ENCODE measurements at regions not wholly inside any gene's neighbourhood (a gene's known extent, or its start where the extent isn't known, plus 50 kb on each side); places are given as distances from the start of the nearest gene placed in this dataset.

DNA sequence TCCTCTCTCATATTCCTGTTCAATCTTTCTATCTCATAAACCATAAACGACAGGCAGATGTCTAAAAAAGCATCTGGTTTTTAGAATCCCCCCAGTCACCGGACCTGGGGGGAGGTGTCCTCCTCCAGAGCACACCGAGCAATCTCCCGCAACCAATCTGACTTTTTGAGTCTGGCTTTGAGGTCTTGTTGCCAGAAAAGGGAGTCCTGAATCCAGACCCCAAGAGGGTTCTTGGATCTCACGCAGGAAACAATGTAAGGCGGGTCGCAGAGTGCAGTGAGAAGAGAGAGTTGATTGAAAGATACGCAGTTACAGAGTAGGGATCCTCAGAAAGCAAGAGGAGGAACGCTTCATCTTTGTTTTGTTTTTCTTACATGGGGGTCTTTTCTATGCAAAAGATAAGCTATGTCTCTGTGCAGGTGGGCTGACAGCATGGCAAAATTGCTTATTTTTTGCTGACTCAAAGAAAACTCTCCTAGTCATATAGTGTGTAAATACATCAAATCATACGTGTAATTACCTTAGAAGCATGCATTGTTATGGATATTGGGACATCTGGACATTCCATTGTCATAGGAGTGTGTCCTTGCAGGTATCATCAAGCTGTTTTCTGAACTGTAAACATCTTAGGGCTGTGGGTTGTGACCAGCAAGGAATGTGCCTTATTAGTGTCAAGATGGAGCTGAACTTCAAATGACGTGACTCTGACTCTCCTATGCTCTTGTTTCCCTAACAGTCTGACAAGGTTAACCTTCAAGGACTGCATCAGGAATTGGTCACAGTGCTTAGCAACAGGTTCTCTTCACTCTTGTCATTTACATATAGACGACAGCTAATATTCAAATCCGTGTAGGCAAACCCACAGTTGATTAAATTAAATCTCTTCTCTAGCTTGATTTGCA, 159.3 kb upstream of the DAPK1 start:
- no peak for DNase-seq

DNA sequence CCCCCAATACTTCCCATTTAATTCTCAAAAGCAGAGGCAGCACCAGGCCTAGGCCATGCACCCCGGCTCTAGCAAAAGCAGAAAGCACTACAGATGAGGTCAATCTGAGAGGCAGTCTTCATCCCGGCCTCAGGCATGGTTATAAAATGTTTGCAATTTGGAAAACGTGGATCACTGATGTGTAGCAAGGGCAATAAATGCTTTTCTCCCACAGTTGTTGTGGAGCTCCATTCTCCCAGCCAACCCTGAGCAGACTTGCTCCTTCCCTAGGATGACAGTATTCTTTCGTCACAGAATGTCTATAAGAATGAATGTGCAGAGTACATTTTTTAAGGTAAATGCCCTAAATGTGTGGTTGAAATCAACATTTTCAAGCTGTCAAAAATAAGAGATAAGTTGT, 157.3 kb upstream of the DAPK1 start:
- no peak for DNase-seq

DNA sequence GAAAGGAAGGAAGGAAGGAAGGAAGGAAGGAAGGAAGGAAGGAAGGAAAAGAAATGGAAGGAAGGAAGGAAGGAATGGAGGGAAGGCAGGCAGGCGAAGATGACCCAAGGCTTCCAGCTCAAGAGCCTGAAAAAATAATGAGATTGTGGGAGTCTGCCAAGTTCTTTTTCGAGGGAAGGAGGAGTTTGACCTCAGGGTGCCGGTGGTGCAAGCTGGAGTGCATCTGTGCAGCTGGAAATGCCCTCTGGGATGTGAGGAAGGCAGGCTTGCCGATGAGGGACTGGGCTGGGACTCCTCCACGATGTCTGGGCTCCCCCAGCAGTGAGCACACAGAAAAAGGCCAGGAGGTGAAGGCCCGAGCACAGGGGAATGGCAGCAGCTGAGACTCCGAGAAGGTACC, 154.9 kb upstream of the DAPK1 start:
- peak; percentile 37 for DNase-seq

DNA sequence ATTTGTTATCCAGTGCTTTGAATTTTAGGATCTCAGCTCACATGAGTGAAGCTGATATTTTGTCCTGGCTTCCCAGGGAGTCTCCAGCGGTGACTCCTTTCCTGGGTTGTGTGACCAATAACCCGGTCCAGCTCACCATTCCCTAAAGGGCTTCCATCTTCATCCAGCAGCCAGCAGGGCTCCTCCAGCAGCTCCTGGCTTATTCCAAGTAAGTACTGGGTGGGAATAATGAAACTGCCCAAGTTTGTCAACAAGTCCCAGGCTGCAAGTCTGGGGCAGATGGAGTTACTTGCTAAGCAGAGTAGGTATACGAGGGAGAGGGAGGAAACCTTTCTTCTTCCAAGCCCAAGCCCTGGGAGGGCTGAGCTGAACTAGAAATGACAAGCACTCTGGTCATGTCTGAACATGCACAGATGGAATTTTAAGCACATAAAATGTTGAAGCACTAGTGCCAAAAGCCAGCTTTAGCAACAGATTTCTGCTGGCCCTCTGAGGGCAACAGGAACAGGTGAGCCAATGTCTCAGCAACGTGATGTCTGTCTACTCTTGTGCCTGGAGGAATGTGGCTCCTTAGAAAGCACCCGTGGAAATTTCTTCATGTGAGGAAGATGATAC, 153.7 kb upstream of the DAPK1 start:
- no peak for DNase-seq

DNA sequence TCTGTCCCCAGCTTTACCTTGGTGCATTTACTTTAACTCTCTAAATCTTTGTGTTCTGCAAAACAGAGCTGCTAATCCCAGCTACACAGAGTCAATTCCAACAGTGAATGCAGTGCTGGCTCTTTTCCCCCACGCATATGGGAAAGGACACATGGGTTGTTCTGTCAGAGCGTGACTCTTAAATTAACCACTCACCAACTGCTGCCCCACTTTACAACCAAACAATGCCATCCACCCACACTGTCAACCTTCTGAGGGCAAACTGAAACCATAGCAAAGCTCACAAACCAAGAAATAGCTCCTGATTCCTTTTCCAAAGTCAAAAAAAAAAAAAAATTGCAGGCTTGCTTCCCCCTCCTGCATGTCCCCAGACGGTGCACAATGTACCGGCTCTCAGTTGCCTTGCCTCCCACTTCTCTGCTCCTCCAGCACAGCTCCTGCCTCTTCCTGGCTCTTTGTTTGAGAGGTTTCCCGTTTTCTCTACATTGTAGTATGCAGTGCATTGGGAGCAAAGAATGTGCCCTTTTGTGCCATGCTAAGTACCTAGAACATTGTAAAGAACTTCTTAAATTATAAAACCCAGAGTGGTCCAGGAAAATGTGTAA, 151.5 kb upstream of the DAPK1 start:
- DNase-seq, result no peak

DNA sequence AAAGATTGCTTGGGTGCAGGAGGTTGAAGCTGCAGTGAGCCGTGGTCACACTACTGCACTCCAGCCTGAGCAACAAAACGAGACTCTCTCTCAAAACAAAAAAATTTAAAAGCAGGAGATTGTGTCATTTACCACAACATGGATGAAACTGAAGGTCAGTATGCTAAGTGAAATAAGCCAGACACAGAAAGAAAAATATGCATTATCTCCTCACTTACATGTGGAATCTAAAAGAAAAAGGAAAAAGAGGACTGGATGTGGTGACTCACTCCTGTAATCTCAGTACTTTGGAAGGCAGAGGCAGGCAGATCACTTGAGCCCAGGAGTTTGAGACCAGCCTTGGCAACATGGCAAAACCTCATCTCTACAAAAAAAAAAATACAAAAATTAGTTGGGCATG, 146.8 kb upstream of the DAPK1 start:
- DNase-seq, result no peak

DNA sequence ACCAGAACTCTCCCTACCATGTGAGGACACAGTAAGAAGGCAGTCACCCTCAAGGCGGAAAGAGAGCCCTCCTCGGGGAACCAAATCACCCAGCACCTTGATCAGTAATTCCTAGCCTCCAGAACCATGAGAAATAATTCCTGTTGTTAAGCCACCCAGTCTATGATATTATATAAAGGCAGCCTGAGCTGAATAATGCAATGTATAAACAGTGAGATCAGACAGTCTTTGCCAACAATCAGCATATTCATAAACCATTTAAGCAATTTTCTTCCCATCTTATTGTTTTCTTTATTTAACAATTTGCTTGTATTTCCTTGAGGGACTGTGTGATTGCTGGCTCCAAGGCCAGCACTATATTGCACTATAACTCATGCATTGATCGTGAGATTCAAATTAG, 144.4 kb upstream of the DAPK1 start:
- no peak for DNase-seq

DNA sequence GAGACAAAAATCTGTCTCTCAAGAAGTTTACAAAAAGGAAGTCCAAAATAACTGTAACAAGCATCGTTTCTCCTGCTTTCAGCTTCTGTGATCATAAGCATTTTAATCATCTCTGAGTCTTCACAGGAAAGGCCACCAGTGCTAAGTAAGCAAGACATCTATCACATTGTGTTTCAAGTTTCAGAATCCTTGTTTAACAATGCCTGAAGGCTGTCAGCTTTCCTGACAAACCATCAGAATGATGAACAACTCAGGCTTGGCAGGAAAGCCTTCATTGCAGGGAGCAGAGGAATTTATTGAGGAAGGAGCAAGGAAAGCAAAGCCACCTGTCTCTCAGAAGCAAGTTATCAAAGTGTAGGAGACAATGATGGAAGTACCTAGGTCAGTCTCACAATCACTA, 143.5 kb upstream of the DAPK1 start:
- no peak for DNase-seq

DNA sequence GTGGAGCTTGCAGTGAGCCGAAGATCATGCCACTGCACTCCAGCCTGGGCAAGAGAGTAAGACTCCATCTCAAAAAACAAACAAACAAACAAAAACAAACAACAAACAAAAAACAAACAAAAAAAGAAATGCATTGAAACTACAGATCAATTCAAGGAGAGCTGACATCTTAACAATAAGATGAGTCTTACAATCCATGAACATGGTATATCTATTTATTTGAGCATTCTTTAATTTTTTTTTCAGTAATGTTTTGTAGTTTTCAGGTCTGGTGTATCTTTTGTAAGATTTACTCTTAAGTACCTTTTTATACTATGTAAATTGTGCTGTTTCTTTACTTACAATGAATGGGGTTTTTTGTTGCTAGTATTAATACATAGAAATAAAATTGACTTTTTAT, 140.1 kb upstream of the DAPK1 start:
- DNase-seq, result no peak

DNA sequence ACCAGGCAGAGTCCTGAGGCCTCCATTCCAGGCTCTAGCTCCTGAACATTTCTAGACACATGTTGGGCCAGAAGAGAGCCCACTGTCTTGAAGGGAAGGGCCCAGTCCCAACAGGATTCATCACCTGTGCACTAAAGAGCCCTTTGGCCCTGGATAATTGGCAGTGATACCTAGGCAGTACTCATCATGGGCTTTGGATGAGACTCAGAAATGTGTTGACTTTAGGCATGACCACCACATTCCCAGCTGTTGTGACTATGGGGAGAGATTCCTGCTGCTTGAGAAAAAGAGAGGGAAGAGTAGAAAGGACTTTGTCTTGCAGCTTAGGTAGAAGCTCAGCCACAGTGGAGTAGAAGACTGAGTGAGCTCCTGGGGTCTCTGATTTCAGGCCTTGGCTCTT, 138.4 kb upstream of the DAPK1 start:
- DNase-seq, result no peak

DNA sequence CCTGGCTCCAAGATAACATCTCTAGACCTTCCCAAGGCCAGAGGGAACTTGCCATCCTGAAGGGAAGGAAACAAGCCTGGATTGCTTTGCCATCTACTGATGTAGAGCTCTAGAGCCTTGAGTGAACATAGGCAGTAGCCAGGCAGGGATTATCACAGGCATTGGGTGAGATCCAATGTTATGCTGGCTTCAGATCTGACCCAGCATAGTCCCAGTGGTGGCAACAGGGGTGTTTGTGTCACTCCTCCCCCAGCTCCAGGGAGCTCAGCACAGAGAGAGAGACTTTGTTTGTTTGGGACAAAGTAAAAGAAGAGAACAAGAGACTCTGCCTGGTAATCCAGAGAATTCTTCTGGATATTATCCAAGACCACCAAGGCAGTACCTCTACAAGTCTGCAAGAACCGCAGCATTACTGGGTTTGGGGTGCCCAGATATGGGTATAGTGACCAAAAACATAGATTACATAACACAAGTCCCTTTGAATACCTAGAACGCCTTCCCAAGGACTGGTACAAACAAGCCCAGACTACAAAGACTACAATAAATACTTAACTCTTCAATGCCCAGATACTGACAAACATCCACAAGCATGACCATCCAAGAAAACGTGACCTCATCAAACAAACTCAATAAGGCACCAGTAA, 137.6 kb upstream of the DAPK1 start:
- no peak for DNase-seq

DNA sequence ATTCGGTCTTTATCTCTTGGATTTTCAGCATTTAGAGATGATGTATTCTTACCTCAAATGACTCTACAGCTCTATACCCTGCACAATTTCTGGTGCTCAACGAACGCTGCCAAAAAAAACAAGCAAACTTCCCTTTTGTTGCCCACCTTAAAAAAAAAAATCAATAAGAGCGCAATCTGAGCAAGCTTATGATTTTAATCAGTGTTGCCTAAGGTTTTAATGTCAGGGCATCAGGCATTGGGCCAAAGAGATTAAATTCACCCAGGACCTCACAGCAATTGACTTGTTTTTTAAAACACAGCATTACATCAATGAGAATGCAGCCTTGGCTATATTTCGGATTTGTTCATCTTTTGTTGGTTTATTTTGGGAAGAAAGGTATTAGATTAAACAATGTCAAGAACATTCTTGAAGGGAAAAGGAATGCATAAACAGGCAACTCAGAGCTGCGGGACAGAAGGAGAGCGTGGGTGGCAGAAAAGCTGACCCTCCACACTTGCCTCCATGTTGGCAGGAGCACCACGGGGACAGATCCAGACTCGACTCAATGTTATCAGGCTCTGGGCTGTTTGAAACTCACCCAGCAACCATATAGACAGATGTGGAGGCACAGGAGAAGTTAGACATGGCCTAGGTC, 127.5 kb upstream of the DAPK1 start:
- DNase-seq, result no peak

DNA sequence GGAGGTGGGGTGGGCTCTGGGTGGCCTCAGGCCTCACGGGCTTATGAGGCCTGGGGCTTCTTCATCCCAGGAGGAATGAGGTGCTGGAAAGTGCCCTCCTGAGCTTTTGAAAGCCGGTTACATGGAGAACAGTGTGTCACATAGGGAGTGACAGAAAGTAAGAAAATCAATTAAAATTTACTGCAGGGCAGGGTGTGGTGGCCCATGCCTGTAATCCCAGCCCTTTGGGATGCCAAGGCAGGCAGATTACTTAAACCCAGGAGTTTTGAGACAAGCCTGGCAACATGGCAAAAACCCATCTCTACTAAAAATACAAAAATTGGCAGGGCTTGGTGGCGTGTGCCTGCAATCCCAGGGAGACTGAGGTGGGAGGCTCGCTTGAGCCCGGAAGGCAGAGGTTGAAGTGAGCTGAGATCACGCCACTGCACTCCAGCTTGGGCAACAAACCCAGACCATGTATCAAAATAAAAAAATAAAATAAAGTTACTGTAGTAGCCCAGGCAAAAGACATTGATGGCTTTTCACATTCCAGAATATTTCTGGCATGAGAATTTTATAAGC, 125.8 kb upstream of the DAPK1 start:
- no peak for DNase-seq

DNA sequence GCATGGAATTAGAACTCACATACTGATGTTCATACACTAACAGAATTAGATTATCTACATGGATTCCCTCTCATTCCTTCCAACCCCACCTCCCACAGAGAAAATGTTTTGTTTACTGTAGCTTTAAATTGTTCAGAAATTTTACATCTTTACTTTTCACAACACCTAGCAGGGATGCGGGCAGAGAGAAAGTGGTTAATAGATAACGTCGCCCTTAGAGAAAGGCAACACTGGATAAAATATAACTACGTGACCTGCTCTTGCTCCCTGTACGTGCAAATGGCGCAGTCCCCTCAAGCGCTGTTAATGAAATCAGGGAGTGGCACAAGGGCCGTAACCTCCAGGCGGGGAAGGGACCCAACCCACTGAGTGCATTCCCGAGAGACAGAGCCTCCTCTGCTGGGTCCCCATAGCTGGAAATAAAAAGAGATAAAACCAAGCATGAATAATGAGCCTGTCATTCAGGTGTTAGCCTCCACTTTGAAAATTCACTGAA, 125.3 kb upstream of the DAPK1 start:
- no peak for DNase-seq

DNA sequence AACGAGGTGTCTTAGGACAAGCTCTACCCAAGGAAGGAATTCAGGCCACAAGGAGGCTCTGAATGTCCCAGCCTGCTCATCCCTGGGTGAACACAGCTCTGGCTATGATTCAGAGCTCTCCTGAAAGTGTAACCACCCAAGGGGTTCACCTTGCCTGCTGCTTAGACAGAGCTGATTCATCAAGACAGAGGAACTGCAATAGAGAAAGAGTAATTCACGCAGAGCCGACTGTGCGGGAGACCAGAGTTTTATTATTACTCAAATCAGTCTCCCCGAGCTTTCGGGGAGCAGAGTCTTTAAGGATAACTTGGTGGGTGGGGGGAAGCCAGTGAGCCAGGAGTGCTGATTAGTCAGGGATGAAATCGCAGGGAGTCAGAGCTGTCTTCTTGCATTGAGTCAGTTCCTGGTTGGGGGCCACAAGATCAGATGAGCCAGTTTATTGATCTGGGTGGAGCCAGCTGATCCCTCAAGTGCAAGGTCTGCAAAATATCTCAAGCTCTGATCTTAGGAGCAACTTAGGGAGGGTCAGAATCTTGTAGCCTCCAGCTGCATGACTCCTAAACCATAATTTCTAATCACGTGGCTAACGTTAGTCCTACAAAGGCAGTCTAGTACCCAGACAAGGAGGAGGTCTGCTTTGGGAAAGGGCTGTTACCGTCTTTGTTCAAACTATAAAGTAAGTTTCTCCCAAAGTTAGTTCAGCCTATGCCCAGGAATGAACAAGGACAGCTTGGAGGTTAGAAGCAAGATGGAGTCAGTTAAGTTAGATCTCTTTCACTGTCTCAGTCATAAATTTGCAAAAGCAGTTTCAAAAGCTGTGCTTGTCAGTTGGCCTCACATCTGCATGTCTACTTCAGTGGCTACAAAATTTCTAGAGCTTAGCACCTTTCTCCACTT, 123.4 kb upstream of the DAPK1 start:
- DNase-seq, result peak; percentile 30

DNA sequence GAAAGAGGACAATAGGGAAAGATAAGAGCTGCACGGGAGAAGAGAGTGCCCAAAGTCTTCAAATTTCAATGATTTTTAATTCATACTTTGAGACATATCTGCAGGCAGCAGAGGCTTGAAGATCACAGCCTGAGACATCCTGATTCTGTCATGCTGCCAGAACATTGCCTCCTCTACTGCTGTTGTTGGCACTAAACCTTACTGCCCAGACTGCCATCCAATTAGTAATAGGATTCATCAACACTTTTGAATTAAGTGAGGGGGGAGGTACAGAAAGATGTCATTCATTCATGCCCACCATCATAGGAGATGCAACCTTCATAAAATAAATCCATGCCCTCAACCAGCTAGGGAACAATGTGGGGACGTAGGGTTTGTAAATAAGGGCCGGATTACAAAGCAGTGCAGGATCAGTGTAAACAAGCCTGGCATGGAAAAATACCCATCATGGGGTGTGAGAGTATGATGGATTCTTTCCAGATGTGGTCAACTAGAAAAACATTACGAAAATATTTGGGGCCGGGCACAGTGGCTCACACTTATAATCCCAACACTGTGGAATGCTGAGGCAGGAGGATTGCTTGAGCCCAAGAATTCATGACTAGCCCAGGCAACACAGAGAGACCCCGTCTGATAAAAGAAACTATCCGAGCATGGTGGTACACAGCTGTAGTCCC, 122.1 kb upstream of the DAPK1 start:
- peak; percentile 68 for DNase-seq

DNA sequence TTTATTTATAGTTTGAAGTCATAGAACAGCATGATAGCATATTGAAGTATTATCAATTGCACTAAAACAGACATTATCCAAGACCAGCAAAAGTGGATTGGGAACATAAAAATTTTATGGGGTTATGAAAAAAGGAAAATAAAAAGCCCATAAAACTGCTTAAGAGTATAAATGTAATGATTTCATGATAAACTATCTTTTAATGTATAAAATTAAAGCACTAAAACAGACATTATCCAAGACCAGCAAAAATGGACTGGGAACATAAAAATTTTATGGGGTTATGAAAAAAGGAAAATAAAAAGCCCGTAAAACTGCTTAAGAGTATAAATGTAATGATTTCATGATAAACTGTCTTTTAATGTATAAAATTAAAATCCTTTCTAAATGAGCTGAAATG, 119.0 kb upstream of the DAPK1 start:
- no peak for DNase-seq

DNA sequence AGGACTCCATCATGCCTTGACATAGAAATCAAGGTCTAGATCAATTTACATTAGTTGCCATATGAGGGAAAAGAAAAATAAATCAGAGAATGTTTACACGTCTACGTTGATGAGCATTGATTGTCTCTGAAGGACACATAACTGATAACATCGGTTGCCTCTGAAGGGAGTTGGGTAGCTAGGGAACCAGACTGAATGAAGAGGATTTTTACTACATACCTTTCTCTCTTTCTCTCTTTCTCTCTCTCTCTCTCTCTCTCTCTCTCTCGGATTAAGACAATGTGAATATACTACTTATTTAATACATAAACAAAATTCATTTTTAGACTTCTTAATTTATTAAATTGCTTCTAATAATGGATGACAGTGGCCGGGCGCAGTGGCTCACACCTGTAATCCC, 118.4 kb upstream of the DAPK1 start:
- no peak for DNase-seq

DNA sequence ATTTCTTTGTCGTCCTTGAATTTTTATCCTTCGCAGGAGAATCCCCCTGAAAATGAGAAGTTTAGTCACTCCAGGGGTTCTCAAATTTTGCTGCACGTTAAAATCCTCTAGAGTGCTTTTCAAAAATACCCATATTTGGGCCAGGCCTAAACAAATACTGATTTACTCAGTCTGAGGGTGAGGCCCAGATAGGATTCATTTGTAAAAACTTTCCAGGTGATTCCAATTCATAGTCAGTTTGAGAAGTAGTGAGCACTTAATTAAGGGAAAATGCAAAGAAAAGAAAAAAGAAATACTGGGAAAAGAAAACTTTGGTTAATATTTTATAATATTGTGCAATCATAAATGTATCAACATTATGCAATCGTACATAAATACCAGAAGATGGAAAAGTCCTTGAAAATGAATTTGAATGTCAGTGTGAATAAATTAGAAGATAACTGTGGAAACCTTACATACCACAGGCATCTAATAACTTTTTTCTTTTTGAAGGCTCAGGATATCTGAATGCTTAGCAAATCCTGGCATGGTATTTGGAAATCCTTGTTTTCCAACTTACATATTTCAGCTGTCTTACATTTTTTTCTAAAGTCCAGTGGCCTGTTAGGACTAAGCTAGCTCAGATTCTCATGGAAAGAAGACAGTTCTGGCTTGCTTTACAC, 116.5 kb upstream of the DAPK1 start:
- peak; percentile 86 for DNase-seq

DNA sequence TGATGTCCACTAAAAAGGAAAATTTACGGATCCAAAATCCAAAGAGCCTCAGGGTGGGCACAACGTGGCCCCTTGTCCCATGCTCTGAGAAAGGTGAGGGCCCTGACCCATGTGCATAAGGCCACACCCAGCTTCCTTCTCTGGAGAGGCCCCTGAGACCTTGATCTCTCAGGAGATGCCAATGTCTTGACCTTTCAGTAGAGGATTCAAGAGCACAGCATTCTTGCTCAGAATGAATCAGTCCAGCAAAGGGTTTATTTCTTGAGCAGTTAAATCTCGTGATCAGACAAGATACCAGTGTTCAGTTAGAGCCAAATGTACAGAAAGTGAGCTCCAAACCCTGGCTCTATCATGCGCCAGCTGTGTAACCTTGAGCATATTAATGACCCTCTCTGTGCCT, 115.9 kb upstream of the DAPK1 start:
- peak; percentile 66 for DNase-seq
